GM06990 (cell line): ENCODE measurements at regions not wholly inside any gene's neighbourhood (a gene's known extent, or its start where the extent isn't known, plus 50 kb on each side); places are given as distances from the start of the nearest gene placed in this dataset.

Experiments
- DNase-seq: peaks from one replicate; pipeline ENCODE4 v3.0.0-alpha.2; 2011; ENCODE audit not compliant: insufficient read length; ENCODE audit errors: extremely low read depth
- H3K27me3 ChIP-seq: replicated peaks from 2 replicates; pipeline ENCODE4 v1.6.0; 2011; ENCODE audit warnings: low read length; ENCODE audit not compliant: control insufficient read depth, insufficient read depth
- H3K36me3 ChIP-seq: 2 replicates; pipeline ENCODE4 v1.5.1; 2011; ENCODE audit warnings: low read length; ENCODE audit not compliant: control insufficient read depth, insufficient read depth
- H3K4me3 ChIP-seq: replicated peaks from 2 replicates; pipeline ENCODE4 v1.5.1; 2011; ENCODE audit warnings: low read depth, mild to moderate bottlenecking, control low read depth, low read length
- TF ChIP-seq, protein P1 (sequence below): IDR thresholded peaks from 2 replicates; pipeline ENCODE4 v1.5.1; 2011; ENCODE audit warnings: low read length, control low read depth, mild to moderate bottlenecking, inconsistent platforms; ENCODE audit not compliant: insufficient read depth, poor library complexity, severe bottlenecking

- TF ChIP-seq, protein P1, sequence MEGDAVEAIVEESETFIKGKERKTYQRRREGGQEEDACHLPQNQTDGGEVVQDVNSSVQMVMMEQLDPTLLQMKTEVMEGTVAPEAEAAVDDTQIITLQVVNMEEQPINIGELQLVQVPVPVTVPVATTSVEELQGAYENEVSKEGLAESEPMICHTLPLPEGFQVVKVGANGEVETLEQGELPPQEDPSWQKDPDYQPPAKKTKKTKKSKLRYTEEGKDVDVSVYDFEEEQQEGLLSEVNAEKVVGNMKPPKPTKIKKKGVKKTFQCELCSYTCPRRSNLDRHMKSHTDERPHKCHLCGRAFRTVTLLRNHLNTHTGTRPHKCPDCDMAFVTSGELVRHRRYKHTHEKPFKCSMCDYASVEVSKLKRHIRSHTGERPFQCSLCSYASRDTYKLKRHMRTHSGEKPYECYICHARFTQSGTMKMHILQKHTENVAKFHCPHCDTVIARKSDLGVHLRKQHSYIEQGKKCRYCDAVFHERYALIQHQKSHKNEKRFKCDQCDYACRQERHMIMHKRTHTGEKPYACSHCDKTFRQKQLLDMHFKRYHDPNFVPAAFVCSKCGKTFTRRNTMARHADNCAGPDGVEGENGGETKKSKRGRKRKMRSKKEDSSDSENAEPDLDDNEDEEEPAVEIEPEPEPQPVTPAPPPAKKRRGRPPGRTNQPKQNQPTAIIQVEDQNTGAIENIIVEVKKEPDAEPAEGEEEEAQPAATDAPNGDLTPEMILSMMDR: no peak
- Histone ChIP-seq H3K27me3 (no peaks in the 10 kb centered on the region), H3K4me3 (no peak overlapping the region), H3K36me3 (no peaks in the 10 kb centered on the region)
- DNase-seq: peak; percentile 9
Observed at GRCh38 chr5:68932830-68933434, 160.9 kb upstream of the SLC30A5 start.

- H3K27me3 ChIP-seq: no peaks in the 10 kb centered on the region
- H3K36me3 ChIP-seq: no peaks in the 10 kb centered on the region
- DNase-seq: no peak
- H3K4me3 ChIP-seq: no peak overlapping the region
- TF ChIP-seq, protein P1: no peak
Observed at GRCh38 chr5:68942169-68942568, 151.6 kb upstream of the SLC30A5 start.

GRCh38 chr5:68946728-68947127, 147.1 kb upstream of the SLC30A5 start:
- TF ChIP-seq, protein P1: no peak
- DNase-seq: no peak
- Histone ChIP-seq H3K36me3 (no peaks in the 10 kb centered on the region), H3K4me3 (no peak overlapping the region), H3K27me3 (no peaks in the 10 kb centered on the region)

- no peak overlapping the region for H3K4me3 ChIP-seq
- TF ChIP-seq, protein P1: no peak
- DNase-seq: no peak
- no peaks in the 10 kb centered on the region for H3K27me3 ChIP-seq
- H3K36me3 ChIP-seq: no peaks in the 10 kb centered on the region
Observed at GRCh38 chr5:68947986-68948385, 145.8 kb upstream of the SLC30A5 start.

- no peak for DNase-seq
- TF ChIP-seq, protein P1: no peak
- H3K36me3 ChIP-seq: no peaks in the 10 kb centered on the region
- H3K4me3 ChIP-seq: no peak overlapping the region
- H3K27me3 ChIP-seq: no peaks in the 10 kb centered on the region
Observed at GRCh38 chr5:68949256-68949655, 144.6 kb upstream of the SLC30A5 start.

DNA sequence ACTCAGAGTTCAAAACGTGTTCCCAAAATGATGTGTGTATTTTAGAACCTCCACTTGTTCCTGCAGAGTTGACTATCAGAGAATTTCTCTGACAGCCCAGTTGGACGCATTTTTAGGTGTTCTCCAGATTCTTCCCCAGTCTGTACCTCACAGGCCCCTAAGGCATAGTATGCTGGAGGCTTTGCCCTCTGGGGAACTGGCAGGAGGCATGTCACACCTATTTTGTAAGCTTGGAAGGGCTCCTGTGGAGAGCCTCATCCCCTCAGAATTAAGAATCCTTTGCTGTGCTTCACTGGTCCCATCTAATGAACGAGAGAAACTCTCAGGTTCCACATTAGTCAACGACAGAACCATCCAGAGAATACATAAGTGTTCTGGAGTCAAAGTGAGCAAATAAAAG, 144.1 kb upstream of the SLC30A5 start:
- no peak for DNase-seq
- Histone ChIP-seq H3K27me3 (no peaks in the 10 kb centered on the region), H3K36me3 (no peaks in the 10 kb centered on the region), H3K4me3 (no peak overlapping the region)
- TF ChIP-seq, protein P1: no peak
